HepG2 (cell line): ENCODE measurements at regions not wholly inside any gene's neighbourhood (a gene's known extent, or its start where the extent isn't known, plus 50 kb on each side); places are given as distances from the start of the nearest gene placed in this dataset.

Source experiments
- ATAC-seq: fragments of 200-7000 bp; cut with Tn5 transposase; 3 replicates; pipeline ENCODE4 v1.9.1; 2020; ENCODE audit warnings: mild to moderate bottlenecking, moderate library complexity
- BruUV-seq: library from RNA; stranded (reverse); fragments of 400-500 nt; replicated peaks from 2 replicates; lab custom pipeline; 2021; lab: Mats Ljungman, UMichigan
- CTCF ChIA-PET: fragments of 300-600 bp; formaldehyde crosslinking; extraction: SDS; loops from one replicate; lab custom pipeline; 2021; ENCODE audit warnings: low total read pairs, inconsistent platforms, low intra/inter-chr PET ratio; lab: Yijun Ruan, JAX
- POLR2A ChIA-PET: fragments of 350-600 bp; sonication (Branson Sonifier 250); formaldehyde crosslinking; loops from one replicate; lab custom pipeline; 2020; ENCODE audit warnings: antibody characterized with exemption, inconsistent platforms; lab: Yijun Ruan, JAX
- DNase-seq: peaks from one replicate; pipeline ENCODE4 v3.0.0-alpha.2; 2015; ENCODE audit warnings: low spot score
- FAIRE-seq: peaks from 3 replicates; lab custom pipeline; 2011; peaks lifted over from hg19 to GRCh38; lab: Jason Lieb, UNC
- H2AFZ ChIP-seq: one replicate; pipeline ENCODE4 v1.6.1; 2011; ENCODE audit warnings: low read length, inconsistent platforms
- H3K27ac ChIP-seq: fragments of 300-600 bp; 3 replicates; pipeline ENCODE4 v1.8.0; 2011; ENCODE audit warnings: mixed run types, mild to moderate bottlenecking, mixed read lengths, low read length, inconsistent platforms; ENCODE audit not compliant: insufficient read depth; ENCODE audit errors: extremely low read length
- H3K27me3 ChIP-seq, 2 experiments: fragments of 200-600 bp in 1 of 2; 2 replicates in 1 of 2; 3 replicates in 1 of 2; pipeline versions ENCODE4 v1.6.0 to v1.8.0; 2011; ENCODE audit warnings: low read length in 2 of 2, mild to moderate bottlenecking in 2 of 2, moderate library complexity in 2 of 2, inconsistent platforms in 1 of 2; ENCODE audit not compliant: insufficient read depth in 2 of 2, control insufficient read depth in 1 of 2
- H3K36me3 ChIP-seq, 2 experiments: fragments of 200-600 bp in 1 of 2; replicated peaks in 1 of 2; 2 replicates in 1 of 2; 3 replicates in 1 of 2; pipeline versions ENCODE4 v1.5.1 to v1.8.0; 2011; ENCODE audit warnings: low read length in 2 of 2, inconsistent platforms in 1 of 2; ENCODE audit not compliant: insufficient read depth in 2 of 2, control insufficient read depth in 1 of 2
- H3K4me1 ChIP-seq: 2 replicates; pipeline ENCODE4 v1.5.1; 2012; ENCODE audit warnings: low read length, inconsistent platforms; ENCODE audit not compliant: insufficient read depth
- H3K4me2 ChIP-seq: 2 replicates; pipeline ENCODE4 v1.6.0; 2011; ENCODE audit warnings: low read depth, low read length, inconsistent platforms
- H3K4me3 ChIP-seq, 3 experiments: fragments of 200-600 bp in 1 of 3; sonication (generic), shearing (Covaris generic) in 1 of 3; replicated peaks in 1 of 3; 2 replicates each; pipeline ENCODE4 v1.5.1; 2011 to 2016; ENCODE audit warnings: low read length in 3 of 3, inconsistent platforms in 2 of 3, low read depth in 2 of 3, mild to moderate bottlenecking in 2 of 3, control low read depth in 1 of 3, mixed read lengths in 1 of 3; ENCODE audit not compliant: insufficient read depth in 1 of 3
- H3K79me2 ChIP-seq: one replicate; pipeline ENCODE4 v1.6.1; 2011; ENCODE audit warnings: low read length, inconsistent platforms; ENCODE audit not compliant: insufficient read depth
- H3K9ac ChIP-seq: 2 replicates; pipeline ENCODE4 v1.6.0; 2011; ENCODE audit warnings: mild to moderate bottlenecking, low read depth, low read length, inconsistent platforms; ENCODE audit not compliant: insufficient read depth
- H3K9me3 ChIP-seq: 2 replicates; pipeline ENCODE4 v1.5.1; 2012; ENCODE audit warnings: mild to moderate bottlenecking, low read length
- H4K20me1 ChIP-seq: 2 replicates; pipeline ENCODE4 v1.6.0; 2011; ENCODE audit warnings: inconsistent platforms, mild to moderate bottlenecking, low read length, moderate library complexity; ENCODE audit not compliant: insufficient read depth
- MTA1 ChIP-seq: sonication (generic); formaldehyde crosslinking; IDR thresholded peaks from 2 replicates; pipeline ENCODE4 v1.4.0; 2020; ENCODE audit warnings: missing genetic modification reagents, mild to moderate bottlenecking, borderline replicate concordance
- NFIC ChIP-seq: IDR thresholded peaks from 2 replicates; pipeline ENCODE4 v1.6.1; 2012; ENCODE audit warnings: mild to moderate bottlenecking, low read length, inconsistent platforms
- PAF1 ChIP-seq: IDR thresholded peaks from 2 replicates; pipeline ENCODE4 v1.6.1; 2016; ENCODE audit warnings: missing genetic modification reagents, missing compliant biosample characterization
- SRF ChIP-seq: IDR thresholded peaks from 2 replicates; pipeline ENCODE4 v1.6.1; 2011; ENCODE audit warnings: mild to moderate bottlenecking, low read depth, low read length, moderate library complexity
- TCF12 ChIP-seq, 2 experiments: fragments of 450-650 bp in 1 of 2; sonication (generic) in 1 of 2; formaldehyde crosslinking in 1 of 2; IDR thresholded peaks; 2 replicates each; pipeline versions ENCODE4 v1.6.1 to v1.8.0; 2017 to 2022; ENCODE audit warnings: antibody characterized with exemption in 1 of 2, mild to moderate bottlenecking in 1 of 2, missing genetic modification reagents in 1 of 2, moderate library complexity in 1 of 2
- ZNF350 ChIP-seq: sonication (generic); formaldehyde crosslinking; IDR thresholded peaks from 2 replicates; pipeline ENCODE4 v1.4.0; 2020; ENCODE audit warnings: mild to moderate bottlenecking, low read depth, missing genetic modification reagents, borderline replicate concordance
- ZNF496 ChIP-seq: sonication (generic); formaldehyde crosslinking; IDR thresholded peaks from 2 replicates; pipeline ENCODE4 v1.8.1; 2023; ENCODE audit warnings: mild to moderate bottlenecking, moderate library complexity, missing genetic modification reagents; ENCODE audit not compliant: insufficient replicate concordance
- ZNF543 ChIP-seq: sonication (generic); formaldehyde crosslinking; IDR thresholded peaks from 2 replicates; pipeline ENCODE4 v1.4.0; 2020; ENCODE audit warnings: mild to moderate bottlenecking, missing genetic modification reagents
- ZNF569 ChIP-seq: sonication (generic); formaldehyde crosslinking; IDR thresholded peaks from 2 replicates; pipeline ENCODE4 v1.5.0; 2020; ENCODE audit warnings: mild to moderate bottlenecking, missing genetic modification reagents, moderate library complexity, borderline replicate concordance
- WGBS: methylation state at CpG from one replicate; pipeline ENCODE4 v1.1.6; 2017; ENCODE audit warnings: low lambda C conversion rate; 5-methylcytosine and 5-hydroxymethylcytosine counted together
- in situ Hi-C: cut with HindIII; loops from 2 replicates; pipeline ENCODE4 v1.10.0; 2017; ENCODE audit warnings: low pct_unique_long_range_greater_than_20kb; ENCODE audit not compliant: extremely low pct_ligation_motif_present
- intact Hi-C: fragments of 100-400 bp; cut with micrococcal nuclease; formaldehyde crosslinking; loops from one replicate; pipeline ENCODE4 v1.10.0; 2022; ENCODE audit not compliant: unreplicated experiment
- TF ChIP-seq, protein P1 (sequence below): sonication (generic); formaldehyde crosslinking; IDR thresholded peaks from 2 replicates; pipeline ENCODE4 v1.4.0; 2020; ENCODE audit warnings: mild to moderate bottlenecking, low read depth, missing genetic modification reagents

DNA sequence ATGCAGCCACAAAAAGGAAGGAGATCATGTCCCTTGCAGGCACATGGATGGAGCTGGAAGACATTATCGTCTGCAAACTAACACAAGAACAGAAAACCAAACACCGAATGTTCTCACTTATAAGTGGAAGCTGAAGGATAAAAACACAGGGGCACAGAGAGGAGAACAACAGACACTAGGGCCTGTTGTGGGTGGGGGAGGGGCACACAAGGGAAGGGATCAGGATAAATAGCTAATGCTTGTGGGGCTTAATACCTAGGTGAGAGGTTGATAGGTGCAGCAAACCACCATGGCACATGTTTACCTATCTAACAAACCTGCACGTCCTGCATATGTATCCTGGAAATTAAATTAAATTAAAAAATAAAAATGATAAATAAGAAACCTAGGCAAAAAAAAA, 969.9 kb downstream of the TTLL7 start:
- no TSS peak for BruUV-seq
- no peaks in the 10 kb centered on the region for H4K20me1 ChIP-seq
- no peaks in the 10 kb centered on the region for H3K4me1 ChIP-seq
- H3K9ac ChIP-seq: no peak overlapping the region
- H3K4me2 ChIP-seq: no peak overlapping the region
- H3K36me3 ChIP-seq: no peaks in the 10 kb centered on the region
- ChIA-PET POLR2A (no interaction called here), CTCF (no interaction called here)
- no peak for ATAC-seq
- no peak for FAIRE-seq
- H3K4me3 ChIP-seq: no peak overlapping the region
- in situ Hi-C loops: no loop called here
- intact Hi-C loops: no loop called here
- no peaks in the 10 kb centered on the region for H3K27me3 ChIP-seq
- no peak for DNase-seq
- peaks cover 85% of the 10 kb centered on the region for H3K9me3 ChIP-seq
- TF ChIP-seq ZNF496 (CRISPR knock-in tag) (no peak), MTA1 (CRISPR knock-in tag) (no peak), ZNF350 (CRISPR knock-in tag) (no peak), SRF (no peak), ZNF569 (CRISPR knock-in tag) (no peak), TCF12 (IDR thresholded peaks at IDR 0.05) (no peak), TCF12 (CRISPR knock-in tag; IDR thresholded peaks at IDR 0.05) (no peak), NFIC (no peak), ZNF543 (no peak), PAF1 (no peak)
- TF ChIP-seq, protein P1, sequence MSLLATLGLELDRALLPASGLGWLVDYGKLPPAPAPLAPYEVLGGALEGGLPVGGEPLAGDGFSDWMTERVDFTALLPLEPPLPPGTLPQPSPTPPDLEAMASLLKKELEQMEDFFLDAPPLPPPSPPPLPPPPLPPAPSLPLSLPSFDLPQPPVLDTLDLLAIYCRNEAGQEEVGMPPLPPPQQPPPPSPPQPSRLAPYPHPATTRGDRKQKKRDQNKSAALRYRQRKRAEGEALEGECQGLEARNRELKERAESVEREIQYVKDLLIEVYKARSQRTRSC (CRISPR knock-in tag): no peak
- H3K79me2 ChIP-seq: no peaks in the 10 kb centered on the region
- H3K27ac ChIP-seq: no peak overlapping the region
- 10% methylated on average over 3 of the region's 3 CpGs for whole genome bisulfite sequencing
- H2AFZ ChIP-seq: no peak overlapping the region
